Liver (tissue), 8 donors: ENCODE measurements at regions not wholly inside any gene's neighbourhood (a gene's known extent, or its start where the extent isn't known, plus 50 kb on each side); places are given as distances from the start of the nearest gene placed in this dataset.

Experiments
- DNase-seq: peaks from one replicate; pipeline ENCODE4 v3.0.0-alpha.2; 2017; ENCODE audit warnings: low spot score
- H3K27ac ChIP-seq, 2 donors: one replicate each; pipeline ENCODE4 v1.7.0; 2013; ENCODE audit warnings: inconsistent platforms in 2 of 2, low read length in 2 of 2, control low read depth in 1 of 2, low read depth in 1 of 2, mild to moderate bottlenecking in 1 of 2
- H3K27me3 ChIP-seq, 4 donors: one replicate each; pipeline versions ENCODE4 v1.6.1 to v1.7.0; 2013; ENCODE audit warnings: low read length in 3 of 4, inconsistent platforms in 1 of 4, mild to moderate bottlenecking in 1 of 4, moderate library complexity in 1 of 4; ENCODE audit not compliant: control insufficient read depth in 4 of 4, insufficient read depth in 4 of 4
- H3K36me3 ChIP-seq, 4 donors: one replicate each; pipeline versions ENCODE4 v1.6.1 to v1.7.0; 2013; ENCODE audit warnings: low read length in 3 of 4, mild to moderate bottlenecking in 3 of 4, low read depth in 1 of 4, moderate library complexity in 1 of 4; ENCODE audit not compliant: control insufficient read depth in 4 of 4, insufficient read depth in 3 of 4
- H3K4me1 ChIP-seq, 4 donors: one replicate each; pipeline versions ENCODE4 v1.6.1 to v1.7.0; 2013; ENCODE audit warnings: low read length in 3 of 4, mild to moderate bottlenecking in 3 of 4, moderate library complexity in 1 of 4; ENCODE audit not compliant: control insufficient read depth in 4 of 4, insufficient read depth in 4 of 4
- H3K4me3 ChIP-seq, 3 donors: one replicate each; pipeline versions ENCODE4 v1.6.1 to v1.7.0; 2013; ENCODE audit warnings: low read length in 3 of 3, control low read depth in 1 of 3, low read depth in 1 of 3, mild to moderate bottlenecking in 1 of 3
- H3K9ac ChIP-seq, 2 donors: one replicate each; pipeline ENCODE4 v1.7.0; 2013; ENCODE audit warnings: low read length in 2 of 2, mild to moderate bottlenecking in 2 of 2, moderate library complexity in 2 of 2, control low read depth in 1 of 2, low read depth in 1 of 2
- H3K9me3 ChIP-seq, 4 donors: one replicate each; pipeline versions ENCODE4 v1.6.1 to v1.7.0; 2013; ENCODE audit warnings: low read length in 3 of 4; ENCODE audit not compliant: control insufficient read depth in 4 of 4
- EGR1 ChIP-seq, 2 donors: IDR thresholded peaks; 2 replicates each; pipeline ENCODE4 v1.6.1; 2016 to 2018; ENCODE audit warnings: antibody characterized with exemption in 2 of 2, low read depth in 2 of 2
- FOXA1 ChIP-seq: IDR thresholded peaks from 2 replicates; pipeline ENCODE4 v1.6.1; 2016; ENCODE audit warnings: antibody characterized with exemption
- FOXA2 ChIP-seq: IDR thresholded peaks from 2 replicates; pipeline ENCODE4 v1.6.1; 2016; ENCODE audit warnings: antibody characterized with exemption
- GABPA ChIP-seq, 2 donors: IDR thresholded peaks in 1 of 2; conservative IDR thresholded peaks in 1 of 2; 2 replicates each; pipeline ENCODE4 v1.6.1; 2016; ENCODE audit warnings: antibody characterized with exemption in 2 of 2, mild to moderate bottlenecking in 1 of 2, moderate library complexity in 1 of 2
- HNF4A ChIP-seq, 2 donors: conservative IDR thresholded peaks; 2 replicates each; pipeline ENCODE4 v1.6.1; 2016; ENCODE audit warnings: antibody characterized with exemption in 2 of 2, mild to moderate bottlenecking in 2 of 2
- HNF4G ChIP-seq: IDR thresholded peaks from 2 replicates; pipeline ENCODE4 v1.6.1; 2016; ENCODE audit warnings: antibody characterized with exemption
- JUND ChIP-seq, 2 donors: IDR thresholded peaks; 2 replicates each; pipeline ENCODE4 v1.6.1; 2016; ENCODE audit warnings: antibody characterized with exemption in 2 of 2
- NR2F2 ChIP-seq: IDR thresholded peaks from 2 replicates; pipeline ENCODE4 v1.6.1; 2016; ENCODE audit warnings: antibody characterized with exemption
- RAD21 ChIP-seq, 2 donors: IDR thresholded peaks; 2 replicates each; pipeline ENCODE4 v1.6.1; 2016; ENCODE audit warnings: antibody characterized with exemption in 2 of 2, mild to moderate bottlenecking in 2 of 2
- RXRA ChIP-seq, 2 donors: IDR thresholded peaks; 2 replicates each; pipeline ENCODE4 v1.6.1; 2017 to 2018; ENCODE audit warnings: antibody characterized with exemption in 2 of 2, mild to moderate bottlenecking in 1 of 2
- SP1 ChIP-seq: IDR thresholded peaks from 2 replicates; pipeline ENCODE4 v1.6.1; 2018; ENCODE audit warnings: antibody characterized with exemption, mild to moderate bottlenecking
- TAF1 ChIP-seq: conservative IDR thresholded peaks from 2 replicates; pipeline ENCODE4 v1.6.1; 2016; ENCODE audit warnings: antibody characterized with exemption, mild to moderate bottlenecking
- YY1 ChIP-seq: IDR thresholded peaks from 2 replicates; pipeline ENCODE4 v1.6.1; 2016; ENCODE audit warnings: antibody characterized with exemption, mild to moderate bottlenecking
- ZBTB33 ChIP-seq: IDR thresholded peaks from 2 replicates; pipeline ENCODE4 v1.6.1; 2016; ENCODE audit warnings: antibody characterized with exemption
- WGBS: extraction: QIAGEN DNeasy Blood & Tissue Kit; methylation state at CpG from one replicate; pipeline ENCODE4 v1.1.7; 2013; 5-methylcytosine and 5-hydroxymethylcytosine counted together
- TF ChIP-seq, protein P1 (sequence below): fragments of 150-350 bp; IDR thresholded peaks from 2 replicates; pipeline ENCODE4 v1.5.1; 2017; ENCODE audit warnings: improper control_type of control experiment, low read depth, low read length; ENCODE audit not compliant: missing input control
- TF ChIP-seq, protein P2 (sequence below): IDR thresholded peaks from 2 replicates; pipeline ENCODE4 v1.6.1; 2016; ENCODE audit warnings: antibody characterized with exemption
- TF ChIP-seq, protein P3 (sequence below): IDR thresholded peaks from 2 replicates; pipeline ENCODE4 v1.6.1; 2016; ENCODE audit warnings: antibody characterized with exemption, mild to moderate bottlenecking
- TF ChIP-seq, protein P4 (sequence below): IDR thresholded peaks from 2 replicates; pipeline ENCODE4 v1.6.1; 2016; ENCODE audit warnings: antibody characterized with exemption
- donor health status: healthy.
- donor health status: healthy.
- donor health status: healthy.
- donor health status: healthy.
- donor health status: healthy.

GRCh38 chr13:108070925-108071324 lies 144.4 kb downstream of the LIG4 start:
- TF ChIP-seq, protein P1, sequence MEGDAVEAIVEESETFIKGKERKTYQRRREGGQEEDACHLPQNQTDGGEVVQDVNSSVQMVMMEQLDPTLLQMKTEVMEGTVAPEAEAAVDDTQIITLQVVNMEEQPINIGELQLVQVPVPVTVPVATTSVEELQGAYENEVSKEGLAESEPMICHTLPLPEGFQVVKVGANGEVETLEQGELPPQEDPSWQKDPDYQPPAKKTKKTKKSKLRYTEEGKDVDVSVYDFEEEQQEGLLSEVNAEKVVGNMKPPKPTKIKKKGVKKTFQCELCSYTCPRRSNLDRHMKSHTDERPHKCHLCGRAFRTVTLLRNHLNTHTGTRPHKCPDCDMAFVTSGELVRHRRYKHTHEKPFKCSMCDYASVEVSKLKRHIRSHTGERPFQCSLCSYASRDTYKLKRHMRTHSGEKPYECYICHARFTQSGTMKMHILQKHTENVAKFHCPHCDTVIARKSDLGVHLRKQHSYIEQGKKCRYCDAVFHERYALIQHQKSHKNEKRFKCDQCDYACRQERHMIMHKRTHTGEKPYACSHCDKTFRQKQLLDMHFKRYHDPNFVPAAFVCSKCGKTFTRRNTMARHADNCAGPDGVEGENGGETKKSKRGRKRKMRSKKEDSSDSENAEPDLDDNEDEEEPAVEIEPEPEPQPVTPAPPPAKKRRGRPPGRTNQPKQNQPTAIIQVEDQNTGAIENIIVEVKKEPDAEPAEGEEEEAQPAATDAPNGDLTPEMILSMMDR = no peak
- no peak for TF ChIP-seq FOXA2
- TF ChIP-seq, protein P2, sequence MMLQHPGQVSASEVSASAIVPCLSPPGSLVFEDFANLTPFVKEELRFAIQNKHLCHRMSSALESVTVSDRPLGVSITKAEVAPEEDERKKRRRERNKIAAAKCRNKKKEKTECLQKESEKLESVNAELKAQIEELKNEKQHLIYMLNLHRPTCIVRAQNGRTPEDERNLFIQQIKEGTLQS = no peak
- no peak for TF ChIP-seq ZBTB33
- TF ChIP-seq NR2F2 = no peak
- no peak for TF ChIP-seq SP1
- TF ChIP-seq GABPA (IDR thresholded peaks at IDR 0.05 in 1 of 2, conservative IDR thresholded peaks at IDR 0.05 in 1 of 2) = no peak
- TF ChIP-seq TAF1 = no peak
- TF ChIP-seq EGR1 (IDR thresholded peaks at IDR 0.05; ENCODE audit: low read depth in 2 of 2) = no peak
- TF ChIP-seq, protein P3, sequence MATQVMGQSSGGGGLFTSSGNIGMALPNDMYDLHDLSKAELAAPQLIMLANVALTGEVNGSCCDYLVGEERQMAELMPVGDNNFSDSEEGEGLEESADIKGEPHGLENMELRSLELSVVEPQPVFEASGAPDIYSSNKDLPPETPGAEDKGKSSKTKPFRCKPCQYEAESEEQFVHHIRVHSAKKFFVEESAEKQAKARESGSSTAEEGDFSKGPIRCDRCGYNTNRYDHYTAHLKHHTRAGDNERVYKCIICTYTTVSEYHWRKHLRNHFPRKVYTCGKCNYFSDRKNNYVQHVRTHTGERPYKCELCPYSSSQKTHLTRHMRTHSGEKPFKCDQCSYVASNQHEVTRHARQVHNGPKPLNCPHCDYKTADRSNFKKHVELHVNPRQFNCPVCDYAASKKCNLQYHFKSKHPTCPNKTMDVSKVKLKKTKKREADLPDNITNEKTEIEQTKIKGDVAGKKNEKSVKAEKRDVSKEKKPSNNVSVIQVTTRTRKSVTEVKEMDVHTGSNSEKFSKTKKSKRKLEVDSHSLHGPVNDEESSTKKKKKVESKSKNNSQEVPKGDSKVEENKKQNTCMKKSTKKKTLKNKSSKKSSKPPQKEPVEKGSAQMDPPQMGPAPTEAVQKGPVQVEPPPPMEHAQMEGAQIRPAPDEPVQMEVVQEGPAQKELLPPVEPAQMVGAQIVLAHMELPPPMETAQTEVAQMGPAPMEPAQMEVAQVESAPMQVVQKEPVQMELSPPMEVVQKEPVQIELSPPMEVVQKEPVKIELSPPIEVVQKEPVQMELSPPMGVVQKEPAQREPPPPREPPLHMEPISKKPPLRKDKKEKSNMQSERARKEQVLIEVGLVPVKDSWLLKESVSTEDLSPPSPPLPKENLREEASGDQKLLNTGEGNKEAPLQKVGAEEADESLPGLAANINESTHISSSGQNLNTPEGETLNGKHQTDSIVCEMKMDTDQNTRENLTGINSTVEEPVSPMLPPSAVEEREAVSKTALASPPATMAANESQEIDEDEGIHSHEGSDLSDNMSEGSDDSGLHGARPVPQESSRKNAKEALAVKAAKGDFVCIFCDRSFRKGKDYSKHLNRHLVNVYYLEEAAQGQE = no peak
- no peak for TF ChIP-seq HNF4G
- no peak for TF ChIP-seq JUND (IDR thresholded peaks at IDR 0.05)
- TF ChIP-seq YY1 = no peak
- TF ChIP-seq, protein P4, sequence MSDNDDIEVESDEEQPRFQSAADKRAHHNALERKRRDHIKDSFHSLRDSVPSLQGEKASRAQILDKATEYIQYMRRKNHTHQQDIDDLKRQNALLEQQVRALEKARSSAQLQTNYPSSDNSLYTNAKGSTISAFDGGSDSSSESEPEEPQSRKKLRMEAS = no peak
- no peak for TF ChIP-seq RAD21 (IDR thresholded peaks at IDR 0.05)
- no peak for TF ChIP-seq FOXA1
- TF ChIP-seq RXRA (IDR thresholded peaks at IDR 0.05) = no peak
- TF ChIP-seq HNF4A (conservative IDR thresholded peaks at IDR 0.05) = no peak
- H3K36me3 ChIP-seq = no peaks in the 10 kb centered on the region
- DNase-seq = no peak
- no peak overlapping the region for H3K9ac ChIP-seq
- 60% methylated on average over 5 of the region's 5 CpGs for WGBS
- H3K4me1 ChIP-seq = no peaks in the 10 kb centered on the region
- peaks cover 0 to 7% (median under 1%) of the 10 kb centered on the region in 4 donors for H3K9me3 ChIP-seq
- peaks cover 0 to 2% (median 0%) of the 10 kb centered on the region in 4 donors for H3K27me3 ChIP-seq
- no peak overlapping the region for H3K27ac ChIP-seq
- no peak overlapping the region for H3K4me3 ChIP-seq
